Testis (tissue), 2 donors: ENCODE measurements at regions not wholly inside any gene's neighbourhood (a gene's known extent, or its start where the extent isn't known, plus 50 kb on each side); places are given as distances from the start of the nearest gene placed in this dataset.

Experiments used
- DNase-seq: peaks from one replicate; pipeline ENCODE4 v3.0.0-alpha.2; 2019
- H3K27ac ChIP-seq, 2 donors: fragments of 200-600 bp; sonication (generic); one replicate each; pipeline ENCODE4 v1.5.1; 2019
- H3K27me3 ChIP-seq: fragments of 200-600 bp; sonication (generic); one replicate; pipeline ENCODE4 v1.5.1; 2019
- H3K36me3 ChIP-seq: fragments of 200-600 bp; sonication (generic); one replicate; pipeline ENCODE4 v1.5.1; 2017; ENCODE audit warnings: low read depth; ENCODE audit errors: missing control alignments
- H3K4me1 ChIP-seq: fragments of 200-600 bp; sonication (generic); one replicate; pipeline ENCODE4 v1.5.1; 2019
- H3K4me3 ChIP-seq, 2 donors: fragments of 200-600 bp; sonication (generic); one replicate each; pipeline ENCODE4 v1.5.1; 2017 to 2019
- H3K9me3 ChIP-seq: fragments of 200-600 bp; sonication (generic); one replicate; pipeline ENCODE4 v1.5.1; 2017
- CTCF ChIP-seq, 3 experiments: fragments of 450-650 bp in 2 of 3; fragments of 200-600 bp in 1 of 3; sonication (generic) in 1 of 3; IDR thresholded peaks; one replicate each; pipeline ENCODE4 v1.5.1; 2016 to 2019; ENCODE audit warnings: antibody characterized with exemption in 3 of 3, mild to moderate bottlenecking in 2 of 3, moderate library complexity in 1 of 3
- POLR2A ChIP-seq: fragments of 450-650 bp; IDR thresholded peaks from one replicate; pipeline ENCODE4 v1.6.1; 2017; ENCODE audit warnings: antibody characterized with exemption, mild to moderate bottlenecking, moderate library complexity
- WGBS, 2 donors: methylation state at CpG; one replicate each; pipeline ENCODE4 v1.1.5; 2018; 5-methylcytosine and 5-hydroxymethylcytosine counted together
- intact Hi-C: fragments of 100-400 bp; cut with DNase I; formaldehyde crosslinking; loops from one replicate; pipeline ENCODE4 v1.15.1; 2023; ENCODE audit warnings: low total_unique reads

DNA sequence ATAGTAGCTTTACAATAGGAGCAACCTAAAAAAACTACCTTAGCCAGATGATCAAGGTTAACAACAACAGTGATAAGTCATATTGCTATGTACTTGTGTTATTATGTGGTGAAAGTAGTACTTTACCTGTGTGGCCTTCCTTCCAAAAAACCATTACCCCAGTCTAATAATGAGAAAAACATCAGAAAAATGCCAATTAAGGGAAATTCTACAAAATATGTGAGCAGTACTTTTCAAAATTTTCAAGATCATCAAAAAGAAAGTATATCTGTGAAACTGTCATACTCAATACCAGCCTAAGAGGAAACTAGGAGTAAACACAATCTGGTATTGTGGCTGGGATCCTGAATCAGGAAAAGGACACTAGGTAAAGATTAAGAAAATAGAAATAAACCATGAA, 165.3 kb upstream of the PKP2 start:
- no peak for DNase-seq
- Histone ChIP-seq H3K9me3 (no peaks in the 10 kb centered on the region), H3K36me3 (no peaks in the 10 kb centered on the region), H3K4me3 (no peak overlapping the region), H3K27ac (no peak overlapping the region), H3K4me1 (no peaks in the 10 kb centered on the region), H3K27me3 (no peaks in the 10 kb centered on the region)
- intact Hi-C loops, result no loop called here
- TF ChIP-seq CTCF (IDR thresholded peaks at IDR 0.05) (no peak), POLR2A (no peak)

DNA sequence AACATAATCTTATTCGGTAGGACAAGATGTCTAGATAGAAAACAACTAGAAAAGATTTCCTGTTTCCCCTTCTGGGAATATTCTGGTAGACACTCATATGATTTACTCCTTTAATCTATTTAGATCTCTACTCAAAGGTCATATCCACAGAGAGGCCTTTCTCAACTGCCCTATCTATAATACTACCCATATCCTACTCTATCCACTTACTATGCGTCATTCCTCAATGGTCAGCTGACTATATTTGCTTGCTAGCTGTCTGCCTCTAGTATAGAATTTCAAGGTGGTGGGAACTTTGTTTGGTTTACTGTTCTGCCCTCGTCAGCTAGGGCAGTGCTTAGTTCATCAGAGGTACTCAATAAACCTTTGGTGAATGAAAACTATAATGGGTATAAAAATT, 157.8 kb upstream of the PKP2 start:
- Histone ChIP-seq H3K4me1 (no peaks in the 10 kb centered on the region), H3K27ac (no peak overlapping the region), H3K36me3 (no peaks in the 10 kb centered on the region), H3K4me3 (no peak overlapping the region), H3K9me3 (no peaks in the 10 kb centered on the region), H3K27me3 (no peaks in the 10 kb centered on the region)
- TF ChIP-seq CTCF (IDR thresholded peaks at IDR 0.05) (no peak), POLR2A (no peak)
- WGBS, 2 donors, result 79 to 86% methylated on average over 3 of the region's 3 CpGs
- intact Hi-C loops, result no loop called here
- DNase-seq, result no peak

DNA sequence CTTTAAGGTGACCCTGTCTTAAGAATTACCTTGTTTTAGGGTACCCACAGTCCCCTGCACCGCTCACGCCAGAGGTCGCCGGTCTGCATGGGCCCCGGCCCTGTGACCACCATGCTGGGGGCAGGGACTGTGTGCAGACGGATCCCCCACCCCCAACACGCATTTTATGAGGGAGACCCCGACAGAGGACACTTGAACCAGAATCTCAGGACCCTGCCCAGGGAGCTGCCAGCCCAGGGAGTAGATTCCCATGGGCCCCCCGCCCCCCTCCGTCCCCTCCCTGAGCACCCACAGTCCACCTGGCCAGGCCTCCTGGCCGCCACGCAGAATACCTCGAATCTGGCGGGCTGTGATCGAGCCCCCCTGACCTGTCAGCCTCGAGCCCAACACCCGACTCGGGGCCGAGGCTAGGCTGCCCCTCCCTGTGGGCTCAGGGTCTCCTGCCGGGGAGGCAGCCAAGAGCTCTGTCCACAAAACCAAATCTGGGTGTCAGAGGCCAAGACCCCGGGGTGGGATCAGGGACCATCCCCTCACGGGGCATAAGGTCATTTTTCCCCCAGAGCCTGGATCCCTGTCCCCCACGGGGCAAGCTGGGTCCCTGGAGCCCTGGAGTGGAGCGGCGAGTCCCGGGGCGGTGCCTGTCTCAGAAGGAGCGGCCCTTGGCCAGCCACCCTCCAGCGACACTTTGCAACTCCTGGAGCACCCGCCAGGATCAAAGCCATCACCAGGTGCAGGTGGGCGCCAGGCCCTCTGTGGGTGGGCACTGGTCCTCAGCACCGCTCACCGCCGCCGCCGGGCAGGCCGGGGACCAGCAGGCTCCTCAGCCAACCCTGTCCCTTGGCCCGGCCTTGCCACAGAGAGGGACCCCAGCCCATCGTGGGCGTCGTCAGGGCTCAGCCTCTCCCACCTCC, 155.8 kb upstream of the PKP2 start:
- H3K36me3 ChIP-seq, result no peaks in the 10 kb centered on the region
- H3K4me3 ChIP-seq, result peak overlapping the region; percentile 32 to 40
- intact Hi-C loops, result no loop called here
- DNase-seq, result no peak
- TF ChIP-seq POLR2A (no peak), CTCF (IDR thresholded peaks at IDR 0.05) (no peak)
- 71 to 75% methylated on average over 7 to 35 of the region's 41 CpGs for WGBS, 2 donors
- no peaks in the 10 kb centered on the region for H3K9me3 ChIP-seq
- no peaks in the 10 kb centered on the region for H3K4me1 ChIP-seq
- H3K27ac ChIP-seq, result no peak overlapping the region
- H3K27me3 ChIP-seq, result no peaks in the 10 kb centered on the region

GRCh38 chr12:33047666-33048065, 151.1 kb upstream of the PKP2 start:
- H3K4me3 ChIP-seq, result no peak overlapping the region
- TF ChIP-seq POLR2A (no peak), CTCF (IDR thresholded peaks at IDR 0.05) (no peak)
- intact Hi-C loops, result no loop called here
- H3K36me3 ChIP-seq, result no peaks in the 10 kb centered on the region
- no peaks in the 10 kb centered on the region for H3K4me1 ChIP-seq
- WGBS, 2 donors, result 66 to 78% methylated on average over 4 of the region's 4 CpGs
- H3K27ac ChIP-seq, result no peak overlapping the region
- DNase-seq, result no peak
- no peaks in the 10 kb centered on the region for H3K27me3 ChIP-seq
- H3K9me3 ChIP-seq, result no peaks in the 10 kb centered on the region

GRCh38 chr12:33044447-33044846, 147.9 kb upstream of the PKP2 start:
- Histone ChIP-seq H3K4me3 (no peak overlapping the region), H3K9me3 (no peaks in the 10 kb centered on the region), H3K4me1 (no peaks in the 10 kb centered on the region), H3K27ac (no peak overlapping the region), H3K36me3 (no peaks in the 10 kb centered on the region), H3K27me3 (no peaks in the 10 kb centered on the region)
- DNase-seq, result no peak
- intact Hi-C loops, result no loop called here
- 37 to 58% methylated on average over 3 of the region's 3 CpGs for WGBS, 2 donors
- TF ChIP-seq POLR2A, result no peak
- TF ChIP-seq CTCF (IDR thresholded peaks at IDR 0.05), result no peak
